ENCODE measurements at regions not wholly inside any gene's neighbourhood (a gene's known extent, or its start where the extent isn't known, plus 50 kb on each side); places are given as distances from the start of the nearest gene placed in this dataset.
"Not testable (repeated sequence)": the region's sequence is repeated elsewhere in the genome, so short reads cannot be mapped to it uniquely, and the experiment has no call there.

DNA sequence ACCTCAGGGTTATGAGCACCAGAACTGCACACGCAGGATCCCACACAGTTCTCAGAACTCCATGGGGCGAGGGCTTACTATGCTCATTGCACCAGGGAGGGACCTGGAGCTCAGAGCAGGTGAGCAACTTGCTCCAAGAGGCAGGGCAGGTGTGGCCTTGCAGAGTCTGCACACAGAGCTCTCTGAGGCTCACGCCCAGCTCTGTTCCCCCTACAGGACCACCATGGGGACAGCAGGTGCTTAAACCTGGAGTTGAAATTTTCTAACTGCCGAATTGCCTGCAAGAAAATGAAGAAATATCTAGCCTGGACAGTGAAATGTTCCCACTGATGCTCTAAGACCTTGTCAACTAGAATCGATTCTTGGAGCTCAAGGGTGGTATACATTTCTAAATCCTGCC, 49.9 kb upstream of the MSMB start:
- DNase-seq (ENCODE audit: low read depth in 2 of 2), result not testable (repeated sequence)

DNA sequence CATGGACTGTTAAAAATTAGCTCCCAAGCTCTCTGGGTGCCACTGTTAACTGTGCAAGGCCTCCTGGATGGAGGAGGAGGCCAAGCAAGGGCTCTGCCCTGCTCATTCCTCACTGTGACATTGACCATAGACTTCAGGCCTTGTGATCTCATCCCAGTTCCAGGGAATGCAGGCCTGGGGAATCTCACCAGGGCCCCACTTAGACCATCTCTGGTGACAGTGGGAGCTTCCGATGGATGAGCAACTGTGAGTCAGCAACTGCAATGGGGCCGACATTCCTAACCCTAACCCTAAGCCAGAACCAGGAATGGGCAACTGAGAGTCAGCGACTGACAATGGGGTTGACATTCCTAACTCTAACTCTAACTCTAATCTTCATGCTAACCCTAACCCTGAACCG, 50.4 kb upstream of the MSMB start:
- DNase-seq (ENCODE audit: low read depth in 2 of 2), result no peak

DNA sequence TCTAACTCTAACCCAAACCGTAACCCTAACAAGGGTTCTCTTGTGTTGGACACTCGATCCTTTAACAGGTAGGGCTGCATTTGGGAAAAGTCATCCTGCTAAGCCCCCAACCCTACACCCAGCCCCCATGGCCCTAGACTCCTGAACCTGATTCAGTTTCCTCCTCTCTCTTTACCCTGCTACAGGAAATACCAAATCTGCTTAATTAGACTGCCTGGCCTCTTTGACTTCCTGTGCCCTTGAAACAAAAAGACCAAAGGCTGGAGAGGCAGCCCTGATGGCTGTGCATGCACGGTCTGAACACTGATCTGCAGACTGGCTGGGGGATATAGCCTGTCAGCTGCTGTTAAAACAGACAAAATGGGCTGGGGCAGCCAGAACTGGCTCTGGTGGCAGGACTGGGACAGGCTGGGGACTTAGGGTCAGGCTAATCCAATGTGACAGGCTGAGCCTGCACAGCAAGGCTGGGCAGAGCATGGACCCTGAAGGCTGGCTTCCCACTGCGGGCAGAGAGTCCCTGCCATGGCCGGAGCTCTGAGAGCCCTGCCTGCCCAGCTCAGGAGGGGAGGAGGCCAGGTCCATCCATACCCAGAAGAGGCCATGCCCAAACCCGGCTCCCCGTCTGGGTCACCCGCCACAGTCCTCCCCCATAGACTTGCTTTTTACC, 51.0 kb upstream of the MSMB start:
- DNase-seq (ENCODE audit: low read depth in 2 of 2), result no peak

DNA sequence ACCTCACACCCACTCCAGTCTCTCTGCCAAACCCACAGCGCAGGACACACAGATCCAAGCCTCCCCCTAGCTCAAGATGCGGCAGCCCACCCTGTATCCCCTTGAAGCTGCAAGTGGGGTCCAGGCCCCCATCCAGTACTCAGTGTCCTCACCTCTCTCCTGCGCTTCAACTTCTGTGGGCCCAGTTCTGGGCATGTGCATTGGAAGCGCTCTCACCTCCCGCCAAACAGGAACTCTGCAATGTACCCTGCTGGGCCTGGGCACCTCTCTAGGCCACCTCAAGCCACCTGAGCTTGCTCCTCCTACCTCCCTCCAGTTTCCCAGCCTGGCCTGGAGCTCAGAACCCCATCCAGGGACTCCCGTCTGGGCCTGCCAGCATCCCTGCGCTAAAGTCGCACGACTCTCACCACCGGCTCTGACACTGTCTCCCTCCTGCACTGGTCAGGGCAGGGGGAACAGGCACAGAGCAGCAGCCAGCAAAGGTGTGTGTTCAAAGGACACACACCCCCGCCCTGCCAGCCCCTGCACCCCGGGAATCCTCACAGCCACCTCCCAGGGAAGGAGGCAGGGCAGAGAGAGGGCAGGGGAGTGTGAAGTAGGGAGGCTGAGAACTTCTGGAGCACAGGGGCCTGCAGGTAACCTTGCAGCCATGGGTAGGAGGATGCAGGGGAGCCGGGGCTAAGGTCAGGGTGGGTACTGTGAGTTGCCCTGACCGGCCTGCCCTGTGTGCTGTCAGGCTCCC, 51.7 kb upstream of the MSMB start:
- DNase-seq (ENCODE audit: low read depth in 2 of 2), result no peak

DNA sequence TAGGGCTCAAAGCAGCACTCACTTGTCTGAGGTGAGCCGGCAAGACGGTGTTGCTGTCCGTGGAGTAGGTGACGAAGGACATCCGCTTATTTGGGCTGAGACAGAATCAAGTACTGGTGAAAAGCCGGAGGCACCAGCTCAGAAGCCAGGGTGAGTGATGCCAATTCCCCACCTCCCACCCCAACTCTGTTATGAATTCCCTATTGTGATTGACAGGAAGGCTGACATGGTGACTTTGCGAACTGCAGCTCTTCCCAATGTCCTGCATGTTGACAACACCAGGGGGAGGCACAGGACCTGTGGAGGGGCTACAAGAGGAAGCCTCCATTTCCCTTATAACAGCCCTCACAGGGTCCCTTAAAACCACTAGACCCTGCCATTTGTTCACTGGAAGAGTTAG, 52.3 kb upstream of the MSMB start:
- DNase-seq (ENCODE audit: low read depth in 2 of 2), result peak in 1 of 2 donors; percentile 10

DNA sequence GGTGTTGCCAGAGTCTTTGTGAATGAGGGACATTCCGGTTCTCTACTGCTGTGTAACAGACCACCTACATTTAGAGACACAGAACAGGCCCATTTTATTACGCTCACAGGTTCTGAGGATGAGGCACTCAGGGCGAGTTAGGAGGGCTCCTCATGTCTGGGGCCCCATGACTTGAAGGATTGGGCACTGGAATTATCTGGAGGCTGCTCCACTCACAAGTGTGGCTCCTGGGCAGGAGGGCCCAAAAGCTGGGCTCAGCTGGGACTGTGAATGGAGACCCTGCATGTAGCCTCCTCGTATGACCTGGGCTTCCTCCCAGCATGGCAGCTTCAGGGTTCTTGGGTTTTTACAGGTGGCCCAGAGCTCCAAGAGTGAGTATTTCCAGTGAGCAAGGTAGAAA, 52.9 kb upstream of the MSMB start:
- not testable (repeated sequence) for DNase-seq (ENCODE audit: low read depth in 2 of 2)

DNA sequence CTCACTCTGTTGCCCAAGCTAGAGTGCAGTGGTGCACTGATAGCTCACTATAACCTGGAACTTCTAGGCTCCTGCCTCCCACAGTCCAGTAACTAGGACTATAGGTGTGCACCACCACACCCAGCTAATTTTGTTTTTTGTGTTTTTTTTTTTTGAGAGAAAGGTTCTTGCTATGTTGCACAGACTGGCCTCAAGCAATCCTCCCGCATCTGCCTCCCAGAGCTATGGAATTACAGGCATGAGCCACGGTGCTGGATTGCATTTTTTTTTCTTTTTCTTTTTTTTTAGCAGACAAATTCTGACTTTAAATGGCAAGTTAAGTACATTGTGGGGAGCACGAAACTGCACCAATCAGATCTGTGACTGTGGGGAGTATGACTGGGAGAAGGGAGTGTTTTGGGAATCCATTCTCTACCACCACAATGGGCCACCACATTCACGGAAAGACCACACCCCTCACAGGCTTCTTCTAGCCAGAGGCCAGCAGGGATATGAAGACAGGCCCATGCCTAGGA, 58.1 kb upstream of the MSMB start:
- DNase-seq (ENCODE audit: low read depth in 2 of 2), result no peak

DNA sequence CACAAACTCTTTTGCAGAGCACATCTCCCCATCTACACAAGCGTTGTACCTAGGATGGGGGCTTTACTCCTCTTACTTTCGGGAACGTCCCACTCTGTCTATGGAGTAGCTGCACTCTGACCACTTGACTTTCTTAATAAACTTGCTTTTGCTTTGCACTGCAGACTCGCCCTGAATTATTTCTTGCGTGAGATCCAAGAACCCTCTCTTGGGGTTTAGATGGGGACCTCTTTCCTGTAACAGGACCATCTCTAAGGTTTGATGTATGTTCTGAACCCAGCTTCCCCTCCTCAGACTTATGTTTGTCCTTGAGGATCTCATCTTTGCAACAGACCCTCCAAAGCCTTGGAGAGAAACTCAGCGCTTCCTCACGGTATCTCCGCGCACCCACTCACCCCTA, 59.3 kb upstream of the MSMB start:
- DNase-seq (ENCODE audit: low read depth in 2 of 2), result not testable (repeated sequence)

DNA sequence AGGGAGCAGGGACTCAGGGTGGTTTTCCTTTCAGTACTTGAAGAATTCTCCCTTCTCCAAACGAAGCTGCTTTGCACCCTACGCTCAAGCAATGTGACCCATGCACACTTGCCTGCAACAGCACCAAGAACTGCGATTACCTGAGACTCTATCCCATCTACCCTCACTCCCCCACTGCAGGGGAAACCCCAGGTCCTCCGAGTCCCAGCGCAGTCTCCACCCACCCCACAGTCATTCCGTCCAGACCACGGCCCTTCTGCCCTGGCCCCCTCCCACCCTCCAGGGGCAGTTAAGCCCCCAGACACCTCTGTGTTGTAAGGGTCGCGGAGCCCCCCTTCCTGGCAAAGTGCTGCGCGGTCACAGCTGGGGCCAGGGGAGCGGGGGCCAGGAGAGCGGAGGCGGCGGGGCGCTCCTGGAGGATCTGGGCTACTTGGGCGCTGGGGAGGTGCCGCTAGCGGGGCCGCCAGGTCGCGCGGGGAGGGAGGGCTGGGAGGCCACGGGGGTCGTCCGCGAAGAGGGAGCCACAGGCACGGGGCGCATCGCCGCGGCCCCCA, 59.9 kb upstream of the MSMB start:
- not testable (repeated sequence) for DNase-seq (ENCODE audit: low read depth in 2 of 2)

DNA sequence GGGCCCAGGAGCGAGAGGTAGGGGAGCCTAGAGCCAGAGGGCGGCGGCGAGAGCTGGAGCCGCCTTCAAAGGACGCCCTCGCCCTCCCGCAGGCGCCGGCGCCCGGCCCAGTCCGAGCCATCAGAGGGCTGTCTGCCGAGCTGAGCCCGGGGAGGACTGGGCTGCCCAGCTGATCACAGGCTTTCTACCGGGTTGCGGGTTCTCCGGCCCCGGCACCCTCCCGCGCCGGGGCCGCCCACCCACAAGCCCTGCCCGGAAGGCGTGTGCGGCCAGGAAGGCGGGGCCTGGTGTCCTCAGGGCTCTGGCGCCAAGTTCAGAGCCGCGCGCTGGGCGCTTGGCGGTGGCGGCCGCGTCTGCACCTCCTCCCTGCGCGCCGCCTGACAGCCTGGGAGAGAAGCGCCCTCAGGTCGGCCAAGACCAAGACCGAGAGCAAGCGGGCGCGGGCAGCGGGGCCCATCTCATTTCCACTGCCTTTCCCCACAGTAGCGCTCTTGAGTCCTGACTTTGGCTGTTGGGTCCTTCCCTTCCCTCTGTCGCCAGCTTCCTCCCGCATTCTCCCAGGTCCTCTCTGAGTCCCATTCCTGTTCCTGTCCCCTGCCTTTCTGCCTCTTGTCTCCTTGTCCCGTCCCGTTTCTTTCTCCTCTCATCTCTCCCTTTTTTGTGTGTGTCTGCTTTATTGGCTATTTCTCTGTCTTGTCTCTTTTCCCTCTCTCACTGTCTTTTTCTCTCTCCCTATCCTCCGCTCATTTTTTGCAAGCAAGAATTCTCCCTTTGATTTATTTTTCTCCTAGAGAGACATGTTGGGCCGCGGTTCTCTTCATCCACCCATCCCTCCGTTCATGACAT, 60.6 kb upstream of the MSMB start:
- DNase-seq (ENCODE audit: low read depth in 2 of 2), result peak; percentile 14 to 48

DNA sequence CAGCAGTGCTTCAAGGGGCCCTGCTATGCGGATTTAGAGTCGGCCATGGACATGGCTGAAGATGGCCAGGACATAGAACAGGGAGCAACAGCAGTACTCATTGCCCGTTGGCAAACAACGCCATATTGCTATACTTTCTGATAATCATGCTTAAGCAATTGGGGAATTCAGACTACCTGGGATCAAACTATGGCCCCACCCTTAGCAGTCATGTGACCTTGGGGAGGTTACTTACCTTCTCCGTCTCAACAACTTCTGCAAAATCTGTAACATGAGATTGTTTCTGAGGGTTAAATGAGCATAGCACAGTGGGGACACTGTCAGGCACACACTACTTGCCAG, 62.1 kb upstream of the MSMB start:
- DNase-seq (ENCODE audit: low read depth in 2 of 2), result not testable (repeated sequence)

DNA sequence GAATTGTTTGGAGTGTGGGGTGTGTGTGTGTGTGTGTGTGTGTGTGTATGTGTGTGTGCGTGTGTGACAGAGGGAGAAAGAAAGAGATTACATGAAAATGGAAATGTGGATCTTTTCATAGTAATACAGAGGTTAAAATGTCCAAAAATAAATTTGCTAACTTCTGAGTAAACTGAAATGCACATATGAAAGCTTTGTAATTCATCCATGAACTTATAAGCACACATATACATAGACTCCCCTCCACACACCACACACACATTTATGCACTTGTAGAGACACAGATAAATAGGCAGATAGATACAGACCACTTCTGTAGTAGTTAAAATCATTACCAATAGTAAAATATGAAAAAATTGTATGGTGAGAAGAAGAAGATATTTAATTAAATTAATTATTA, 108.2 kb upstream of the MSMB start:
- not testable (repeated sequence) for DNase-seq (ENCODE audit: low read depth in 2 of 2)

DNA sequence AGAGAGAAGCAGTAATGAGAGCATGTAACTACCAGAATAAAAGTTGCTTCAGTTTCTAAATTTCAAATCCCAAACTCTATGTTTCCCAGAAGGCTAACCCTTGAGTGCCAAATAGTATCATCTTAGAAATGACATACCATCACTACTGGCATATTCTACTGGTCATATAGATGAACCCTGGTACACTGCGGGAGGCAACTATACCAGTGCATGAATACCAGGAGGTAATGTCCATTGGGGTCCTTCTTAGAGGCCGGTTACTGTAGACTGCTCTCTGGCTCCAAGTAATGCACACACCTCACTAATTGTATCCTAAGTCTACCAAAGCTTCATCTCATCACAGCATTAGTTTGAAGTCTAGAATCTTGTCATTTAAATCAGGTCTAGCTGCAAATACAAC, 108.6 kb upstream of the MSMB start:
- DNase-seq (ENCODE audit: low read depth in 2 of 2), result not testable (repeated sequence)

DNA sequence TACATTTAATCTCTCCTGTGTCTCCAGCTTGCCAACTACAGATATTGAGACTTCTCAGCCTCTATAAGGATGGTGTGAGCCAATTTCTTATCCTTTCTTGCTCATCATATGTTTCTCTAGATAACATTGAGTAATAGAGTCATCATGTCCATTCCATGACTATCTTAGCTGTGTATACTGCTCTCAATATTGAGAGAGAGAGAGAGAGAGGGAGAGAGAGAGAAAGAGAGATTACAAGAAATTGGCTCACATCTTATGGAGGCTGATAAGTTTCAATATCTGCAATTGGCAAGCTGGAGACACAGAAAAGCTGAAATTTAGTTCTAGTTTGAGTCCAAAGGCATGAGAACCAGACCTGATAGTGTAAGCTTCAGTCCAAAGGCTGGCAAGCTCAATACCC, 110.8 kb upstream of the MSMB start:
- not testable (repeated sequence) for DNase-seq (ENCODE audit: low read depth in 2 of 2)

DNA sequence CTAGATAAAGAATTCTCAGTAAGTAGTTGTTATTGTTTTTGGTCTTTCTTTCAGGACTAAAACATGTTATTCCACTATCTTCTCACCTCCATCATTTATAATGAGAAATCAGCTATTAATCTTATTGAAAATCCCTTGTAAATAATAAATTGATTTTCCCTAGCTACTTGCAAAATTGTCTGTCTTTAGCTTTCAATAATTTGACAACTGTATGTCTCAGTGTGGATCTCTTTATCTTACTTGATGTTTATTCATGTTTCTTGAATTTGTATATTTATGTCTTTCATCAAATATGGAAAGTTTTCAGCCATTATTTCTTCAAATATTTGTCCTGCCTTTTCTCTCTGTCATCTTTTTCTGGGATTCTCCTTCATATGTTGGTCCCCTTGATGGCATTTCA, 117.1 kb upstream of the ANTXRL start:
- DNase-seq (ENCODE audit: low read depth in 2 of 2), result no peak

DNA sequence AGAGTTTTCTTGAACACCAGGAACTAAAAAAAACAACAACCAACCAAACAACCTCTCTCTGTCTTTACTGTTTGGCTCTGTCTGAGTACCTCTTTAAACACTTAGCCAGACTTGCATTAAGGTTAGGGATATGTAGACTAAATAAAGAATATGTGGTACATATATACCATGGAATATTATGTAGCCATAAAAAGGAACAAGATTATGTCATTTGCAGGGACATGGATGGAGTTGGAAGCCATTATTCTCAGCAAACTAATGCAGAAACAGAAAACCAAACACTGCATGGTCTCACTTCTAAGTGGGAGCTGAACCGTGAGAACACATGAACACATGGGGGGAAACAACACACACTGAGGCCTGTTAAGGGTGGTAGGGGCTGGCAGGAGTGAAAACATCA, 116.0 kb upstream of the ANTXRL start:
- DNase-seq (ENCODE audit: low read depth in 2 of 2), result no peak

DNA sequence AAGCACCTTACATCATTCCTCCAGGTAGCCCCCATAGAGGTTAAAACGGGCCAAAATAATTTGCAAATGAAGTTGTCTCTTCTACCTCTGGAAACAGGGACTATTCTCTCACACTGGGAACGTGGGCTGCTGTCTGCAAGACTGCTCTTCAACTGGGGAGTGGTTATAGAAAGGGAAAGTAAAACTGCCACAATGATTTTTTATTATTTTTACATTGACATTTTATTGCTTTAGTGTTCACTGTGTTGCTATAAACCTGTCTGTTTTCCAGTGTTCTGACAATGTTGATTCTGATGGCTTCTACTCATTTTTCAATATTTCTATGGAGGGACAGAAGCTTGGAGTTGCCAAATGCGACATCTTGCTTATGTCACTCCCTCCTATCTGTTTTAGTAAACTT, 115.1 kb upstream of the ANTXRL start:
- no peak for DNase-seq (ENCODE audit: low read depth in 2 of 2)

DNA sequence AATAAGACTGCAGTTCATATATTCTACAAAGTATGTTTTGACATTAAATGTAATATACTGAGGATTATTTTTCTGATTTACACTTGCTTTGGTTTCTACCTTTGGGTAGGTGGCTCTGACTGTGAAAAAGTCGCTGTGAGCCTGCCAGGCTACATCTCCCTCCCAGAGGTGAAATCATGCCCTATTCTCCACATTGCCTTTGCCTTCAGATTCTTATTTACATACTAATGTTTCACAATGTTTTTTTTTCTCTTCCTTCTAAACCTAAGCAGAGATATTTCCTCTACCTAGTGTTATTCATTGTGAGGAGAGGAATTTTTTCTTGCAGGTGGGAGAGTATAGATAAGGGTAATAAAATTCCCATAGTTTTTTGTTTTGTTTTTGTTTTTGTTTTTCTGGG, 111.5 kb upstream of the ANTXRL start:
- DNase-seq (ENCODE audit: low read depth in 2 of 2), result no peak

DNA sequence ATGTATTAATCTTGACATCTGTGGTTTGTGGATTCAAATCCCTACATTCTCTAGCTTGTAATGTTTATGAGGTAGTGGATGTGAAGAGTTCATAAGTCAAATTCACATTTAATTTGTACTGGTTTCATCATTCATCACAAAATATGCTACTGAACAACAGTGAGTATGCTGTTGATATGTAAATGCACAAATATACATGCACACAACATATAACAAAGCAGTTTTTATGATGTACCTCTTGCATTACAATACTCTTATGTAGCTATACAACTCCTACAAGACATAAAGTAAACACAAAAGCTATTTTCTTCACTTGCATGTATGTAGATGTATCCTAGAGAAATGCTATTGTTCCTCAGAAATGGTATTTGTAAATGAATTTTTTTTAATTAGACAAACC, 111.0 kb upstream of the ANTXRL start:
- no peak for DNase-seq (ENCODE audit: low read depth in 2 of 2)

DNA sequence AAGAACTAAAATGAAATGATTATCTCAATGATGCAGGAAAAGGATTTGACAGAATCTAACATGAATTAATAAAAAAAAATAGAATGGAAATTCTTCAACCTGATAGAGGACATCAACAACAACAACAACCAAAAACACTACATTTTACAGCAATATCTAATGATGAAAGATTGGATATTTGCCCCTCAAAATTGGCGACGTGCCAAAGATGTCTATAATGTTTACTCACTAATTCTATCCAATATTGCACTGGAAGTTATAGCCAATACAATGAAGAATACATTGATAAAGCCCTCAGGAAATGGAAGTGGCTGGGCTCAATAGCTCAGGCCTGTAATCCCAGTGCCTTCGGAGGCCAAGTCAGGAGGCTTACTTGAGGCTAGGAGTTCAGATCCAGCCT, 99.4 kb upstream of the ANTXRL start:
- DNase-seq (ENCODE audit: low read depth in 2 of 2), result not testable (repeated sequence)

DNA sequence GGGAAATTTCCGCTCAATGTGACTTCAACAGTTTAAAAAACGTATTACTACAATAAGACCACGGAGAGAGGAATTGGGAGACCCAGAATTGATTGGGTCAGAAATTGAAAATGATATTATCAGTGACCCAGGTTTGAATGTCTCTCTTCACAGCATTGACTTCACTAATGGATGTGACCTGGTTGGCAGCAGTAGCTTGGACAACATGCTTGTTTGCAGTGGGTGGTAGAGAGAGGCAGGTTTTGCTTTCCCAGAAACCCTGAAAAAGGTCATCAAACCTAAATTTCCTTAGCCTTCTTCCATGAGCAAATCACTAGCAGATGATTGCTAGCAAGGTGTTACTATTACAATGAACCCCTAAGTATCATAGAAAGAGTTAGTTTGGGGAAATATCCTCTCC, 89.7 kb upstream of the ANTXRL start:
- no peak for DNase-seq (ENCODE audit: low read depth in 2 of 2)

DNA sequence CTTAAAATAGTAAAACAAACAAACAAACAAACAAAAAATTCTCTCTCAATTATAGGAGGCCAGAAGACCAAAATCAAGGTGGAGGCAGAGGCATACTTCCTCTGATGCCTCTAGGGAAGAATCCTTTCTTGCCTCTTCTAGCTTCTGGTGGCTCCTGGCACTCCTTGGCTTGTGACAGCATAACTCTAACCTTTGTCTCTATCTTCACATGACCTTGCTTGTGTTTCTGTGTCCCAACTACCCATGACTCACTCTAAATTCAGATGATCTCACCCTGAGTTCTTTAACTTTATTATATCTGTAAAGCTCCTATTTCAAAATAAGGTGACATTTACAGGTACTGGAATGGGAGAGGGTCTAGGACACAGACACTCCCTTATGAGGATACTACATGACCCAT, 88.3 kb upstream of the ANTXRL start:
- DNase-seq (ENCODE audit: low read depth in 2 of 2), result no peak

All from dermis microvascular lymphatic vessel endothelial cell (primary cell).